HG03432 (cell line): ENCODE measurements at regions not wholly inside any gene's neighbourhood (a gene's known extent, or its start where the extent isn't known, plus 50 kb on each side); places are given as distances from the start of the nearest gene placed in this dataset.
"Not testable (repeated sequence)": the region's sequence is repeated elsewhere in the genome, so short reads cannot be mapped to it uniquely, and the experiment has no call there.

ENCODE experiments used
- ATAC-seq: cut with Tn5 transposase; IDR thresholded peaks from one replicate; pipeline ENCODE4 v1.9.1; 2021; ENCODE audit warnings: mild to moderate bottlenecking, moderate library complexity; ENCODE audit not compliant: unreplicated experiment

DNA sequence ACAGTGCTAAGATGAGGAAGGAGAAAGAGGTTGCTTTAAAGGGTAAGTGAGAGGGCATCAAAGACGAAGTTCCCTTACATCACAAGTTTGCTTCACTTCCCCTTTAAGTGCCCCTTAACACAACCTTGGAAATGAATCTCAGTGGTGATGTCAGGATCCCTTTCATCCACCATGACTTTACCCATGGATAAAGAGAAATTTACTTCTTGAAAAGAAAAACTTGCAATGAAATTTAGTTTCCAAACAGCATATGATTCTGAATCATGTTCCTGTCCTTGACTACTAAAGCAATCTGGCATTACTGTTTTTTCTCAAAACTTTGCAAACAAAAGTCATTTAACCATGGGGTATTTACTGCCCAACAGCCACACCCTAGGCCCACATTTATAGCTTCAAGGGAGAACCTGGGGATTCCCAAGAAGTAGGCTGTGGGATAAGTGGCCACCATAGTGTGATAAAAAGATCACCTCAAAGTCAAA is 135.9 kb downstream of the ITGB8 start:
- no peak for ATAC-seq

DNA sequence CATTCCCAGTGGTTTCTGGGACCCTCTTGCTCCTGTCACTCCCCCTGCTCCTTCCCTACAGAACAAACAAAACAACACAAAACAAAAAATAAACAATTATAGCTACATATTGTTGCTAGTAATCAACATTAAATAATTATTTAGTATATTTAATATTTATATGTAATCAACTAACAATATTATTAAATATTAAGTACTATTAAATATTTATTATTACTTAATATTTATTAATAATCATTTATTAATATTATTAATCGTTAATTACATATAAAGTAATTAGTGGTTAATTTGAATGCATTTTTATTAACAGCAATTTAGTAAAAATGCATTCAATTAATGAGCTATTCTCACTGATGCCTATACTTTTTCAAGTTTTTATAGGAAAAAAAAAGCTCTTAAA is 139.4 kb downstream of the ITGB8 start:
- ATAC-seq = no peak

DNA sequence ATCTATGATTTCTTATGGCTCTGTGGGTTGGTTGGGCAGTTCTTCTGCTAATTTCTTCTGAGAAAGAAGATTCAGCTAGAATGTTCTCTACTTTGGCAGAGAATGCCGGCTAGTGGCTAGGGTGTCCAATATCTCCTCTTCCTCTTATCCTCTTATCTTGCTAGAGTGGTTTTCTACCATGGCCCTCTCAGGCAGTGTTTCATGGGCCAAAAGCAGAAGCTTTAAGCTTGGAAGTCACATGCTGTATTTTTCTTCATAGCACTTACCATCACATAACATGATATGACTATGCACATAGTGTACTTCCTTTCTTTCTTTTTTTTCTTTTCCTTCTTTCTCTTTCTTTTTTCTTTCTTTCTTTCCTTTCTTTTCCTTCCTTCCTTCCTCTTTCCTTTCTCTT is 140.0 kb downstream of the ITGB8 start:
- no peak for ATAC-seq

DNA sequence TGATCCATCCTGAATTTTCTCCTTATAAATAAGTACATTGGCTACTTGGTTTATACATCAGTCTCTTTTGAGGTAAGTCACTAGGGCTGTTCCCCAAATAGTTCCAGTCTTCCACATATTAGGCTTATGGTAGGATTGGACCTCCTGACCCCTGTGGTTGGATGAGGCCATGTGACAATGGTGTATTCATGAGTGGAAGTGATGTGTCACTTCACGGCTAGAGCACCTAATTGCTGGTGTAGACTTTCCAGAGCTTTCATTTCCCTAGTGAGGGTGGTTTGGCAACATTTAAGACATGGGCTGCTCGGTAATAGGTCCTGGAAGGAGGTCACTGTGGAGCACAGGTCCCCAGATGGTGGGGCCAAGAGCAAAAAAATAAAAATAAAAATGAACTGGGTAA is 141.2 kb upstream of the ABCB5 start:
- no peak for ATAC-seq

DNA sequence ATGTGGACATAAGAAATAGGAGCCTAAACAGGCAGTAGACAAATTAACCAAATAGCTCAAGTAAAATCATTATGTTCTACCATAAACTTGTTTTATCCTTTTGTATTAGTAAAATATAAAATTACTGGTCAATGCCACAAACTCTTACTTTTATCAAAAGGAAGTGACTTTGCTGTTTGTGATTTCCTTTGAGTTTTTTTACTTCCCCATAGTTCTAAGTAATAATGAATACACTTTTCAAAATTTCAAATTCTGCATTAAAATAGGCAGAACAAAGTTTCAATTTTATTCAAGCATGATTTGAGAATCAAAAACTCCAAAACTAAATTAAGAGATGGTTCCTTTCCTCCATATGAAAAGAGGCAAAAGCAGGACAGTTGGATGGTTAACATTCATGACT is 139.7 kb upstream of the ABCB5 start:
- no peak for ATAC-seq

DNA sequence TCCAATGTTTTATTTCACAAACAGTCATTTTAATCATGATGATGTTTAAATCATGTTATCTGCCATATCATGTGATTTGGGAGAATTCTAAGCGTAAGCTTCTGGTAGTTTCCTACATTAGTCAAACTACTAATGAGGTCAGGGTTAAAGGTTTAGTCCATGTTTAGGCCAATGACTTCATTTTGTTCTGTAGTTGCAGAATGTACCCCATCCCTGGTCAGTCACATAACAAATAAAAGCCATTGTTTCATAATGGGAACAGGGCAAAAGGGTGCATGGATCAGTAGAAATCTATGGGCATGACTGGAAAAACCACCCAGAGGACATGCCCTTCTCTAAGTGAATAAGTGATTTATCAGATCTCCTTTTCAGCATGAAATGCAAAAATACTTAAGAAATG is 138.4 kb upstream of the ABCB5 start:
- ATAC-seq = no peak

DNA sequence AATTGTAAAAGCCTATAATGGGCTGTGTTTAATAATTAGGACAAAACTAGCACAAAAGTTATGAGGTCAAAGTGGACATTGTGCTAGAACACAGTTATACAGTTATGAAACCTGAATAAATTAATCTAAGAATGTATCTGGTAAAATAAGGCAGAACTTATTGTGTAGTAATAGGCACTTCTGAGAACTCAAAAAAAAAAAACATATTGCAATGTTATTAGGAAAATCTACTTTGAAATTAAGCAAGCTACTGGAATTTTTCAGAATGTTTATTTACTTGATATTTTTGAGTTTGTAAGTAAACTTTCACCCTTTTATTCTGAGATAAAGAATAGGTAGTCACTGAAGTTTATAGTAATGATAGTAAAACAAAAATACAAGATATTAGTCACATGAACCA is 135.8 kb upstream of the ABCB5 start:
- ATAC-seq = no peak

DNA sequence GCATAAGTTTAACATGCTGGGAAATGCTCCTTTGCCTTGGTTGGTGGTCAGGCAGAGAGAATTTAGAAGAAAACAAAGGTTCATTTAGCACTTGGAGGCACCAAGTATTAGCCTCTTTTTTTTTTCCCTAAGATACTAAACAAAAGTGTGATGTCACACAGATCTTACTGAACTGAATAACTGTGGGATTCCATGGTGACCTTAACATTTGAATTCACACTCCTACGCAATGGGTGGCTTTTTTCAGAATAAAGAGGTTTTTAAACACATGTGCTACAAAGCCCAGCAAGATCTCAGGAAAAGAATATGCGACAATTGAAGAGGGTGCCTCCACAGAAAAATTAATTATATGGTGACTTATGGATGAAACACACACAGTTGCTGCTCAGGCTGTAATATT is 133.4 kb upstream of the ABCB5 start:
- ATAC-seq = no peak

DNA sequence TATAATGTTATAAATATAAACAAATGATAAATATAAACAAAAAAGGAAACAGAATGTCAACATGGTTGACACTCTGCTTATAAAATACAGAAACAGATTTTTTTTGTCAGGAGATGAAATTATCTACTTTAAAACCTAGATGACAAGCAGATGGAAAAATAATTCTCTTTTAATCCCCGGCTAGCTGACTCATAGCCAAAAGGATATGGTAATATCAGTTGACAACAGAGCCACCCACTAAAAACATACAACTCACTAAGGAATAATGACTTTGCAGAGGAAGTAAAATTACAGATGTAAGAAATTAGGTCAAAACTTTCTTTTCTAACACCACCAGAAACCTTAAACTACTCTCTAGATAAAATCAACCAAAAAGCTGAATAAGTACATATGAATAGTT is 131.1 kb upstream of the ABCB5 start:
- no peak for ATAC-seq

DNA sequence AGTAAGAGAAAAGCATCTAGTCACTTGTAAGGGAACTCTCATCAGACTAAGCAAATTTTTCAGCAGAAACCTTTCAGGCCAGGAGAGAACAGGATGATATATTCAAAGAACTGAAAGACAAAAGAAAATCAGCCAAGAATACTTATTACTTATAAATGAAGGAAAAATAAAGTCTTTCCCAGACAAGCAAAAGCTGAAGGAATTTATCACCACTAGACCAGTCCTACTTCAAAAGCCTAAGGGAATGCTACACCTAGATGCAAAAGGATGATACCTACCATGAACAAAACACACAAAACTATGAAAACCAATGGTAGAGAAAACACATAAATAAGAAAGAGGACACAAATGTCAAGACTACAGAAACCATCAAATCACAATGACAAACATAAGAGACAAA is 126.6 kb upstream of the ABCB5 start:
- no peak for ATAC-seq

DNA sequence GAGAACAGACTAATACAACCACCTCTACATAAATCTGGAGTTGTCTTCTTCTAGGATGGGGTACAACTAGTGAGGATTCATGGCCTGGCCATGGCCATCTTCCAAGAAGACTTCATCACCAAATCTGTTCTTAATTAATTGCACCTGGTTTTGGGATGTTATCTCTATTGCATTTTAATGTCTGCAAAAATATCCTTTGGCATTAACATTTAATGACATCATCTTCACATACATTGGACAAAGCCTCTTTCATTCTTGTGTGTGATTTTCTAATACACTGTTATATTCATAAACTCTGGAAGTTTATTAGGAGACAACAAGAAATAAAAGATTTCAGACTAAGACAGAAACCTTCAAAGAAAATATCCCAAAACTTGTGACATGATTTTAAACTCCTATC is 124.2 kb upstream of the ABCB5 start:
- ATAC-seq = no peak

DNA sequence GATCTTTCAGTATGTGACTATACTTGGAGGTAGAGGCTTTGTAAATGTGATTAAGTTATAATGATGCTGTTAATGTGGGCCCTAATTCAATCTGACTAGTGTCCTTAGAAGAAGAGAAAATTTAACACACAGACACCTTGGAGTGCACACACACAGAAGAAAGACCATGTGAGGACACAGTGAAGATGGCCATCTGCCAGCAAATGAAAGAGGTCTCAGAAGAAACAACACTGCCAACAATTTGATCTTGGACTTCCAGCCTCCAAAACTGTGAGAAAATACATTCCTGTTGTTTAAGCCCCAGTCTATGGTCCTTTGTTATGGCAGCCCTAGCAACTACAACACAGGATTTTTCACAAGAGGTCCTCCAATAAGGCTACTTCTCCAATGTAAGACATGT is 120.9 kb upstream of the ABCB5 start:
- ATAC-seq = no peak

DNA sequence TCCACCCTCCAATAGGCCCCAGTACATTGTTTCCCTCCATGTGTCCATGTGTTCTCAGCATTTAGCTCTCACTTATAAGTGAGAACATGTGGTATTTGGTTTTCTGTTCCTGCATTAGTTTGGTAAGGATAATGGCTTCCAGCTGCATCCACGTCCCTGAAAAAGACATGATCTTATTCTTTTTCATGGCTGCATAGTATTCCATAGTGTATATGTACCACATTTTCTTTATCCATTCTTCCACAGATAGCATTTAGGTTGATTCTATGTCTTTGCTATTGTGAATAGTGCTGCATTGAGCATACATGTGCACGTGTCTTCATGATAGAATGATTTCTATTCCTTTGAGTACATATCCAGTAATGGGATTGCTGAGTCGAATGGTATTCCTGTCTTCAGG is 114.0 kb upstream of the ABCB5 start:
- not testable (repeated sequence) for ATAC-seq

DNA sequence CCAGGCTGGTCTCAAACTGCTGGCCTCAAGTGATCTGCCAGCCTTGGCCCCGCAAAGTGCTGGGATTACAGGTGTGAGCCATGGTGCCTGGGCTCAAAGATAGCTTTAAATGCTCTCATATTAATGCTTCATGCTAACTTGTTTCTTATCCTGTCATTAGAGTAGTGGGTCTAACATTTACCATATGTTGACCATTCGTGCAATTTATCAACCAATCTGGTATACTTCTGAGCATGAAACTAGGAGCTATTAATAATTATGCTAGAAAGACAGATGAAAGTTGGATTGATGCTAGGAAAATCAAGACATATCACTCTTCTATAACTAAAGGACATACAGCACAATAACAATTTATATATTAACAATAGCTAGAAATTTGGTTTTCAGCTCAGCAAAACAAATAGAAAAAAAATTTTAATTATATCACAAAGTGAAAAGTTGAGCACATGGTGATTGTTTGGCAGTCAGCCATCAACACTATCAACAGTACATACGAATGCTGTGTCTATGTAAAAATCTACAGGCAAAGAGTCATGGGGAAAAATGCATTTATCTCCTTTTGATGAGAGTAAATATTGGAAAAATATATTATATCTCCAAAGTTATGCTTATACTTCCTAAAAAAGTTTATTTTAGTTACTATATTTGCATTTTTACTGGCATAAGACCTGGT is 112.1 kb upstream of the ABCB5 start:
- ATAC-seq = no peak

DNA sequence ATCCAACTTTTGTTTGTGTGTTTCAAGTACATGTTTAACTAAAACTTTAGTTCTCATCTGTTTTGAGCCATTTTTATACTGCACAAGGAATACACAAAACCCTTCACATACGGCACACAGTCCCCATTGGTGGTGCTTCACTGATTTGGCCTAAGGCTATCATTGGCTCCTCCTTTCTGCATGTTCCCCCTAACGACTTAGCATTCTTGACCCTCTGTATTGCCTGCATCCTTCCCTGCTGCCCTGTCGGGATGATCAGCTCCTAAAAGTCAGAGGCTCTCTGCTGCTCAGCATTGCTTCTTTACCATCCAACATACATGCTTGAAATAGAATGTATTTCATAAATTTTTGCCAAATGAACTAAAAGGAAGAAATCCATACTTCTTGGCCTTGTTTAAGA is 111.4 kb upstream of the ABCB5 start:
- ATAC-seq = no peak

DNA sequence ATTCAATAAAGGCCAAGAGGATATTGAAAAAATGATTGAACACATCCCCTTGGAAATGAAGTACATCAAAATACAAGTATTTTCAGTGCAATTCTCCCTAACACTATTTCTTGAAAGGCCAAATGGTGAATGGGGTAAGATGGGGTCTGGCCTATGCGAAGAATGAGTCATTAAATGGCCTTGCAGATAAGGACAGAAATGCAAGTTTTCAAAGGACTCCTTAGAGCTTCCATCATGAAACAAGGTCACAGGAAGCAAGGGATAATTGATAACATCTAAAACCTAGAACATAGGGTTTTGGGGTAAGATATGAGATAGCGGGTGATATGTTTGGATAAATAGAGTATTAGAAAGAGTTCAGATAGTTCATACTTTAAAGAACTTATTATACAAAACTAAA is 109.3 kb upstream of the ABCB5 start:
- no peak for ATAC-seq

DNA sequence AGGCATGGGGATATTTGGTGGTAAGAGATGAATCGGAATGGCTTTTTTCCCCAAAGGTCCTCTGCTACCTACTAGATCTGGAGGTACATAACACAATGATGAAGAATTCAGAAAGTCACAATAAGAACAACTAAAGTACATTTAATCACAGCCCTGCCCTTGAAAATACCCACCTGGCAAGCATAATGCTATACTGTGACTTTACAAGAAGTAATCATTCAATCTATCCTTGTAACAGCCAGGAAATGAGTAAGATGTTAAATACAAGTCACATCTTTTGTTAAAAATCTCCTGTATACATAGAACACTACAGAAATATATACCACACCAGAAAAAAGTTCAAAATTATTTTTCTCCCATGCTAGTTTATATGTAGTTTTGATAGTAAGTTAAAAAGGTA is 108.3 kb upstream of the ABCB5 start:
- no peak for ATAC-seq

DNA sequence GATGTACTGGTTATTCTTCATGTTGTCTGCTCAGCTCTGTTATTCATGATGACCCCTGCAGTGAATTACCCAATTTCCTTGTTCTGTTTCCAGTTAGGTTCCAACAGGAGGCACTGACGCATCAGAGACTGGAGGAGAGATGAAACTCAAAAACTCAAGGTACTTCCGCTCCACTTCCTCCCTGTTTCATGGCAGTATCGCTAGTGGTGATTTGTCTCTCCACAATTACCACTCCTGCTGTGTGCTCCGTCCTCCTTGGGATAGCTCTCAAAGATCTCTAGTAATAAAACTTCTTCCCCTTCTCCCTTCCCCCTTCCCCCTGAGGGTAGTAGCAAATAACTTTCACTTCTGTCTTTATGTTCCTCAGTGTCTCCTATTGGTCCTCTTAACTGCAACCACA is 107.4 kb upstream of the ABCB5 start:
- no peak for ATAC-seq

DNA sequence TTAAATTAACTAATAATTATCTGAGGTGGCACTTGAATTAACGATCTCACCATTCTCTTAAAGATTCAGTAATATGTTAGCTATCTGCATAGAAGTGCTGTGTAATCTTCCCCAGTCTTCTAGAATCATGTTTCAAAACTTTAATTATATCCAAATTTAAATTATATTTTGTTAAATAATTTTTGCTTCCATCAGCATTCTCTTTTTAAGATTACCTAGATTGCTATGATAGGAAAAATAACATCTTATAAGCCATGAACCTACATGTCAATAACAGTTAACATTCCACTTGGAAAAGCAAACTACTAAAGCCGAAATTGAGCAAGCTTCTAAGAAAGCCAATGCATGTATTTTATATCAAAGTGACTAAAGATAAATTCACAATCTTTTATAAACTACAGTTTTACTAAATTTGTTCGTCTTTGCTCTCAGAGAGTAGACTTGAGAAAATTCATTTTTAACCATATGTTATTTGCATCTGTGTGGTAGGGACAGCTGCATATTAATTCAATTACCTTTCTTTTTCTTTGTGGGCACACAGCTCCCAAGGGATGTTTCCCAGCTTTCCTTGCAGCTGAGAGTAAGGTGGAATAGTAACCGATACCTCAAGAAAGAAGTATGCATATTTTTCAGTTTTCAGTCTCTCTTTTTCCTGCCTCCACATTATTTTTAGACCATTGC is 105.4 kb upstream of the ABCB5 start:
- no peak for ATAC-seq

DNA sequence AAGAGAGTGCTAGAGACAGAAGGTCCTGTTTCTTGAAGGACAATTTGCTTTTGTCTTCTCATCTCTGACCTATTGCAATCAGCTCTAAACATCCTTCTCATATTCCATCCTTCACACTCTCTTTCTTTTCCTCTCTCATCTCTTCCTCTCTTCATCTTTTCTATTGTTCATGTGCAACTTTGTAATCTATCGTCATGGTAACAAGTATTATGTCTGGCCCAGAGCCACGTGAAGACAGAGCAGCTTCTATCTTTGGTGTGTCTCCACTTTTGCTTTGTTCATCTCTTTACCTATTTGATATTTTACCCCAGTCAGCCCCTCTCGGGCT is 104.9 kb upstream of the ABCB5 start:
- no peak for ATAC-seq

DNA sequence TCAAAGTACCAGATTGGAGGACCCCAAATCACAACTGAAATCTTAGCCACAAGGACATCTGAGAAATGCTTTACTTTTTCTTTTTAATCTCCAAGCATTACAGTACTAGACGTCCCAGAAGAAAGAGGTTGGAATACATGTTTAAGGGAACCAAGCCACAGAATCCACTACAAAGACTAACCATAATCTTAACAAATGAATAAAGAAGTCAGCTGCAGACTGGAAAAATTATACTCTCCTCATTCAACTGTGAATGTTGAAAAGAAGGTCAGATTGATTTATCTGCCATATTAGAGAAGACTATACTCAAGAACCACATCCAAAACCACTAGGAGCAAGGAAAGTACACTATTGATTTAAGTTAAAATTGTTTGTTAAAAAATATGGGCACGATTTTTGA is 102.1 kb upstream of the ABCB5 start:
- ATAC-seq = no peak

DNA sequence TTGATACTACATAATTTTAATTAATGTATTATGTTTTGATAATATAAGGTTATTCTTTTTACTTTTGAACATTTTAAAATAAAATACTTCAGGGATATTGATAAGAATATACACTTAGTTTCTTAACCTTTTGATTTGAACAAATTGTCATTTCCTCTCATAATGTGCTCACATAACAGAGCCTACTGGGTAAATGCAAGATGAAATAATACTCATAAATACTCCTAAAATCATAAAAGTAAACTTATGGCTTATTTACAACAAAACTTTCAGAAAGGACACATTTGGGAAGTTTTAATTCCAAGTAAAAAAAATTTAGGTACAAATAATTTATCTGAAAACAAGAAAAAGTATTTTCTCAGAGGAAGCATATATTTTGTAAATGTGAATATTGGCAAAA is 101.6 kb upstream of the ABCB5 start:
- no peak for ATAC-seq

DNA sequence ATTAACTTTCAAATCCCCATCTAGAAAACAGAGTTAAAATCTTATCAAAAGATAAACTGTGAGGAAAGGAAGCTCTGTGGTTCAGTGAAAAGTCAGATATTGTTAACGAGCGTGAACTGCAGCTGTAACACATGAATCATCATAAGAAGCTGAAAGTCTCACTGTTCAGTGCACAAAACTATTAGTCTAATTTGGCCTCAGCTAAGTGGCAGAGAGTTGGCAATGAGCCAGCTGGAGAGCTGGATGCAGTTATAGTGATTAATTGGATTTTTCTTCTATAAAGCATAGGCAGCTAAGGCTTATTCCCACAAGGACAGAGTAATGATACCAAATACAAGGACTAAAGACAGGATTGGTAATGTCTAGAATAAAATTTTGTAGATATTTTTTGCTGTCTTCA is 101.1 kb upstream of the ABCB5 start:
- ATAC-seq = no peak
